ENCODE measurements at regions not wholly inside any gene's neighbourhood (a gene's known extent, or its start where the extent isn't known, plus 50 kb on each side); places are given as distances from the start of the nearest gene placed in this dataset.

GRCh38 chr10:20623546-20623945 is 273.6 kb downstream of the NEBL start:
- Histone ChIP-seq H3K9me3 (no peaks in the 10 kb centered on the region), H3K27me3 (no peaks in the 10 kb centered on the region), H3K36me3 (replicated peaks in 1 of 2; ENCODE audit: insufficient read depth in 1 of 2, low read depth in 2 of 2) (no peaks in the 10 kb centered on the region), H3K27ac (no peak overlapping the region), H3K4me1 (peaks cover 14% of the 10 kb centered on the region), H3K4me3 (no peak overlapping the region)
- TF ChIP-seq POLR2A (IDR thresholded peaks at IDR 0.05) (no peak), CTCF (IDR thresholded peaks at IDR 0.05) (no peak)
- no peak for ATAC-seq
- DNase-seq: no peak
- intact Hi-C loops (cut with DNase I): no loop called here

GRCh38 chr10:20622531-20623211 is 274.4 kb downstream of the NEBL start:
- Histone ChIP-seq H3K27me3 (no peaks in the 10 kb centered on the region), H3K4me1 (peaks cover 14% of the 10 kb centered on the region), H3K4me3 (no peak overlapping the region), H3K36me3 (replicated peaks in 1 of 2; ENCODE audit: insufficient read depth in 1 of 2, low read depth in 2 of 2) (no peaks in the 10 kb centered on the region), H3K27ac (no peak overlapping the region), H3K9me3 (no peaks in the 10 kb centered on the region)
- intact Hi-C loops (cut with DNase I): no loop called here
- WGBS, 2 donors: 6 to 12% methylated on average over 6 of the region's 6 CpGs
- no peak for ATAC-seq
- no peak for DNase-seq
- TF ChIP-seq CTCF (IDR thresholded peaks at IDR 0.05): no peak

GRCh38 chr10:20620981-20621380 is 276.1 kb downstream of the NEBL start:
- ATAC-seq (no peak), DNase-seq (no peak)
- TF ChIP-seq POLR2A (IDR thresholded peaks at IDR 0.05) (no peak), CTCF (IDR thresholded peaks at IDR 0.05) (no peak)
- intact Hi-C loops (cut with DNase I): no loop called here
- 47 to 68% methylated on average over 2 of the region's 2 CpGs for WGBS, 2 donors
- Histone ChIP-seq H3K4me3 (no peak overlapping the region), H3K36me3 (replicated peaks in 1 of 2; ENCODE audit: insufficient read depth in 1 of 2, low read depth in 2 of 2) (no peaks in the 10 kb centered on the region), H3K4me1 (peaks cover 14% of the 10 kb centered on the region), H3K9me3 (no peaks in the 10 kb centered on the region), H3K27ac (no peak overlapping the region), H3K27me3 (no peaks in the 10 kb centered on the region)

- intact Hi-C loops (cut with DNase I): no loop called here
- DNase-seq (no peak), ATAC-seq (no peak)
- TF ChIP-seq CTCF (IDR thresholded peaks at IDR 0.05): no peak
- TF ChIP-seq POLR2A (IDR thresholded peaks at IDR 0.05): no peak
- no peaks in the 10 kb centered on the region for H3K36me3 ChIP-seq (replicated peaks in 1 of 2; ENCODE audit: insufficient read depth in 1 of 2, low read depth in 2 of 2)
- H3K4me3 ChIP-seq: no peak overlapping the region
- no peaks in the 10 kb centered on the region for H3K27me3 ChIP-seq
- peaks cover 9% of the 10 kb centered on the region for H3K4me1 ChIP-seq
- 56 to 71% methylated on average over 3 of the region's 3 CpGs for WGBS, 2 donors
- H3K9me3 ChIP-seq: no peaks in the 10 kb centered on the region
- no peak overlapping the region for H3K27ac ChIP-seq
Measured at GRCh38 chr10:20618011-20618547, 279.0 kb downstream of the NEBL start.

Measured in body of pancreas (tissue), 4 donors.